ENCODE measurements at regions not wholly inside any gene's neighbourhood (a gene's known extent, or its start where the extent isn't known, plus 50 kb on each side); places are given as distances from the start of the nearest gene placed in this dataset.

DNA sequence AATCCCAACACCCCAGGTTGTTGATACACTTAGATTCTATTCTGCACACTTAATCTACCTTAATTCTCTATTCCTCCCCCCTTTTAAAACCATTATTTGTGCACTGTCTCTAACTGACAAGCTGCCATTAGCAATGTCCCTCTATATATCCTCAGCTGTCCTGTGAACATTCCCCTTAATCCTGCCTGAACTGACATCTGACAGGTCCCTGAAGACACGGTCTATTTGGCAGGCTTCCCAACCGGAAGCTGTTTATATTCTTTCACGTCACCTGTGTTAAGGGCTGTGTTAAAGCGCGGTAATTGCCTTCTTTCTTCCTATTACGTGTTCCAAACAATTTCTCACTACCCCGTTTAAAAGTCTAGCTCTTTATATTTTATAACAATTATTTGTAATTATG lies 277.3 kb downstream of the CDH9 start:
- Histone ChIP-seq H3K27me3 (no peaks in the 10 kb centered on the region), H3K4me1 (no peaks in the 10 kb centered on the region), H3K4me3 (no peak overlapping the region), H3K36me3 (no peaks in the 10 kb centered on the region), H3K27ac (no peak overlapping the region), H3K9me3 (no peaks in the 10 kb centered on the region)
- intact Hi-C loops (cut with DNase I) = no loop called here
- DNase-seq (no peak), ATAC-seq (no peak), FAIRE-seq (no peak)
- 51 to 58% methylated on average over 7 of the region's 7 CpGs for WGBS, 2 donors
- TF ChIP-seq, protein P1, sequence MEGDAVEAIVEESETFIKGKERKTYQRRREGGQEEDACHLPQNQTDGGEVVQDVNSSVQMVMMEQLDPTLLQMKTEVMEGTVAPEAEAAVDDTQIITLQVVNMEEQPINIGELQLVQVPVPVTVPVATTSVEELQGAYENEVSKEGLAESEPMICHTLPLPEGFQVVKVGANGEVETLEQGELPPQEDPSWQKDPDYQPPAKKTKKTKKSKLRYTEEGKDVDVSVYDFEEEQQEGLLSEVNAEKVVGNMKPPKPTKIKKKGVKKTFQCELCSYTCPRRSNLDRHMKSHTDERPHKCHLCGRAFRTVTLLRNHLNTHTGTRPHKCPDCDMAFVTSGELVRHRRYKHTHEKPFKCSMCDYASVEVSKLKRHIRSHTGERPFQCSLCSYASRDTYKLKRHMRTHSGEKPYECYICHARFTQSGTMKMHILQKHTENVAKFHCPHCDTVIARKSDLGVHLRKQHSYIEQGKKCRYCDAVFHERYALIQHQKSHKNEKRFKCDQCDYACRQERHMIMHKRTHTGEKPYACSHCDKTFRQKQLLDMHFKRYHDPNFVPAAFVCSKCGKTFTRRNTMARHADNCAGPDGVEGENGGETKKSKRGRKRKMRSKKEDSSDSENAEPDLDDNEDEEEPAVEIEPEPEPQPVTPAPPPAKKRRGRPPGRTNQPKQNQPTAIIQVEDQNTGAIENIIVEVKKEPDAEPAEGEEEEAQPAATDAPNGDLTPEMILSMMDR (IDR thresholded peaks at IDR 0.05) = no peak

DNA sequence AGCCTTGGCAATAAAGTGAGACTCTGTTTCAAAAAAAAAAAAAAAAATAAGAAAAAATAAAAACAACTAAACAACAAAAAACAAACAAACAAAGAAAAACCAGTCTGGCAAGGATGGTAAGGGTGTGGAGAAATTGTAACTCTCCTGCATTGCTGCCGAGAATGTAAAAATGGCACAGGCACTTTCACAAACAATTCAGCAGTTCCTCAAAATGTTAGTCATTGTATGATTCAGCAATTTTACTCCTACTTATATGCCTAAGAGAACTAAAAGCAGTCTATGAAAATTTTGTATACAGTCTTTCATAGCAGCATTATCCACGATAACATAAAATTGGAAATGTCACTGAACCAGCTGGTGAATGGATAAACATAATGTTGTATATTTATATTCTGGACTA lies 280.4 kb downstream of the CDH9 start:
- WGBS, 2 donors = 66 to 85% methylated on average over 2 of the region's 2 CpGs
- Histone ChIP-seq H3K36me3 (no peaks in the 10 kb centered on the region), H3K4me1 (no peaks in the 10 kb centered on the region), H3K27ac (no peak overlapping the region), H3K9me3 (no peaks in the 10 kb centered on the region), H3K4me3 (no peak overlapping the region), H3K27me3 (no peaks in the 10 kb centered on the region)
- FAIRE-seq = no peak
- TF ChIP-seq, protein P1 (IDR thresholded peaks at IDR 0.05) = no peak
- intact Hi-C loops (cut with DNase I) = no loop called here
- no peak for DNase-seq
- no peak for ATAC-seq

DNA sequence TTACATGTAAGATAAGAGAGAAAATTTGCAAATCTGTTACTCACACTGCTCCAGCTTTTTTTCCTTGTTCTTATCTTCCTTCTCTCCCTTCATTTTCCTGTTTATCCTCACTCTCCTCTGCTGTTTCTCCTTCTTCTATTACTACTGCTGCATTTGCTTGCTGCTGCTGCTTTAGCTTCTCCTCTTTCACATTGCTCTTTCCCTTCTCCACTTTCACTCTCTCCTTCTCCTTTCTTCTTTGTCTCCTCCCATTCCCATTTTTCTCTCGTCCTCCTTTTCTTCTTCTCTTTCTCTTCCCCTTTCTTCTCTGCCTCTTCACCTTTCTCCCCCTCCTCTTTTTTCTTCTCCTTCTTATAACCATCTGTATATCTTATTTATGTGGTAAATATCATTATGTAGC lies 288.6 kb downstream of the CDH9 start:
- TF ChIP-seq, protein P1 (IDR thresholded peaks at IDR 0.05) = no peak
- Histone ChIP-seq H3K27me3 (peaks cover 0 to 5% (median 0%) of the 10 kb centered on the region in 4 donors), H3K36me3 (no peaks in the 10 kb centered on the region), H3K27ac (no peak overlapping the region), H3K4me1 (no peaks in the 10 kb centered on the region), H3K4me3 (no peak overlapping the region), H3K9me3 (no peaks in the 10 kb centered on the region)
- WGBS, 2 donors = 12 to 15% methylated on average over 1 of the region's 1 CpG
- no peak for FAIRE-seq
- no peak for DNase-seq
- ATAC-seq = no peak
- intact Hi-C loops (cut with DNase I) = no loop called here

DNA sequence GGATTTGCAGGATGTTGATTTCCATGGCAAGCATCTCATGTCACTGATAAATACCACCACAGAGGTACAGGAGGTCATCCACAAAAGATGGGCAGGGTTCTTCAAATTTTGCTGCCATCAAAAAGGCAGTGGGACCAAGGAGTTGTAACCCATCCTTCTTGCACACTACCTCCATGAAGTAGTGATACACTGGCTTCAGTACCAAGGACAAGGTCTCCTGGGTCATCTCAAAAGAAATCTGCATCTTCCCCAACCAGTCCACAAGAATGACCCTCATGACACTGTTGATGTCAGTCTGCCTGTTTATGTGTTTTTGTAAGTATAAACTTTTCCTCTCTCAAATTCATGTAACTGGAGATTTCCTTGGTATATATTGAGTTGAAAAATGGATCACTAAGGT lies 298.2 kb downstream of the CDH9 start:
- FAIRE-seq = no peak
- DNase-seq = no peak
- Histone ChIP-seq H3K36me3 (no peaks in the 10 kb centered on the region), H3K4me1 (no peaks in the 10 kb centered on the region), H3K27ac (no peak overlapping the region), H3K4me3 (no peak overlapping the region), H3K27me3 (no peaks in the 10 kb centered on the region), H3K9me3 (no peaks in the 10 kb centered on the region)
- TF ChIP-seq, protein P1 (IDR thresholded peaks at IDR 0.05) = no peak
- intact Hi-C loops (cut with DNase I) = no loop called here
- ATAC-seq = no peak

DNA sequence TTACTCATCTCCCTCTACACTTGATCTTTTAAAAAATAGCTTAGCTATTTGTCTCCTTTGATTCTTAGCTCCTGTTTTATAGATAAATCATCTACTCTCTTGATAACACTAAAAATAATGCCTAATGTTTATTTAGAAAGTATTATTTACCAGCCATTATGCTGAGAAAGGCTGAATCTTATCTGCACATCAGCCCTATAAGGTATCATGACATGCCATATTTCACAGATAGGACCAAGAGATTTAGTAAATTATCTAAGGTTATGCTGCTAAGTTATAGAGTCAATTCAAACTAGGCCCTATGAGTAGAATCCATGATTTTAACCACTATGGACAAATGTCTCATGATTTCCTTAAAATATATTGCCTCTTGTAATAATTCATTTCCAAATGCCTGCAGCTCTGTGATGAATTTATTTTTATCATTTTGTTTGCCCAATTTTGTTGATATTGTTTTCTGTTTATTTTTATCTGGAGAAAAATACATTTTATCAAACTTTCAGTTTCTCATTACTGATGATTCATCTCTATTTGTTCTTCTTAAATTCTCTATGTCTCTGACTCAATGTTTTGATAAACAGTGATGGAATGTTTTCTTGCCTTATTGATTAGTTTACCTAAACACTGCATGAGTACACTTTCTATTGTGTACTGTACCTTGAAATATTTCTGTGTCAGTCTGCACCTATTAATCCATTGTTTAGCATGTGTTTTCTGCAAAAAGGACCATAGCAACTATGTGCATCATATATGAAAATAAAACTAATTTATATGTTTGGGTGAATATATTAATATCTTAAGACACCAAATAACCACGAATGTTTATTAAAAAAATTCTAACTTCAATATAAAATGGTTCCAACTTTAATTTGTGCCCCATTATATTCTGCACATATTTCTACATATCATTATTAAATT lies 300.8 kb downstream of the CDH9 start:
- intact Hi-C loops (cut with DNase I) = no loop called here
- no peak overlapping the region for H3K27ac ChIP-seq
- no peaks in the 10 kb centered on the region for H3K27me3 ChIP-seq
- WGBS, 2 donors = 36 to 52% methylated on average over 1 of the region's 1 CpG
- no peak overlapping the region for H3K4me3 ChIP-seq
- H3K9me3 ChIP-seq = no peaks in the 10 kb centered on the region
- ATAC-seq = no peak
- TF ChIP-seq, protein P1 (IDR thresholded peaks at IDR 0.05) = no peak
- H3K4me1 ChIP-seq = no peaks in the 10 kb centered on the region
- FAIRE-seq = no peak
- no peak for DNase-seq
- no peaks in the 10 kb centered on the region for H3K36me3 ChIP-seq

All from pancreas (tissue), 10 donors.